HG03439 (cell line): ENCODE measurements at regions not wholly inside any gene's neighbourhood (a gene's known extent, or its start where the extent isn't known, plus 50 kb on each side); places are given as distances from the start of the nearest gene placed in this dataset.
"Not testable (repeated sequence)": the region's sequence is repeated elsewhere in the genome, so short reads cannot be mapped to it uniquely, and the experiment has no call there.

Experiments
- ATAC-seq: cut with Tn5 transposase; IDR thresholded peaks from one replicate; pipeline ENCODE4 v1.9.1; 2021; ENCODE audit warnings: mild to moderate bottlenecking, moderate library complexity; ENCODE audit not compliant: unreplicated experiment

DNA sequence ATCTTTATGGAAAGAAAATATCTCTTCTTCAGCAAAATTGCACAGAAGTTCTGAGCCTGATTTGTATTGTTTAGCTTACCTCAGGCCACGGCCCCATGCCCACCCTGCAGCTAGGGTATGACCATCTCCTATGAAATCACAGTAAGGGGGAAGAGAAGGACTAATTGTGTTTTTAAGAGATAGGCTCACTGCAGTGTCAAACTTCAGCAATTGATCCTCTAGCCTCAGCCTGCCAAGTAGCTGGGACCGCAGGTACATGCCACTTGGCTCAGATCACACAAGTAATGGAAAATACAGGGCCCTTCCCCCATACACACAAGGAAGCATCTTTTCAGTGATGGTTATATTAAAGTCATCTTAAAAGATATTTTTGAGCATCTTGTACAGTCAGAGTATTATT lies 60.0 kb downstream of the DMAC1 start:
- ATAC-seq = no peak

GRCh38 chr9:7735311-7735710 lies 64.3 kb downstream of the DMAC1 start:
- ATAC-seq = no peak

- ATAC-seq = no peak
Observed at GRCh38 chr9:7730164-7730445, 69.5 kb downstream of the DMAC1 start.

DNA sequence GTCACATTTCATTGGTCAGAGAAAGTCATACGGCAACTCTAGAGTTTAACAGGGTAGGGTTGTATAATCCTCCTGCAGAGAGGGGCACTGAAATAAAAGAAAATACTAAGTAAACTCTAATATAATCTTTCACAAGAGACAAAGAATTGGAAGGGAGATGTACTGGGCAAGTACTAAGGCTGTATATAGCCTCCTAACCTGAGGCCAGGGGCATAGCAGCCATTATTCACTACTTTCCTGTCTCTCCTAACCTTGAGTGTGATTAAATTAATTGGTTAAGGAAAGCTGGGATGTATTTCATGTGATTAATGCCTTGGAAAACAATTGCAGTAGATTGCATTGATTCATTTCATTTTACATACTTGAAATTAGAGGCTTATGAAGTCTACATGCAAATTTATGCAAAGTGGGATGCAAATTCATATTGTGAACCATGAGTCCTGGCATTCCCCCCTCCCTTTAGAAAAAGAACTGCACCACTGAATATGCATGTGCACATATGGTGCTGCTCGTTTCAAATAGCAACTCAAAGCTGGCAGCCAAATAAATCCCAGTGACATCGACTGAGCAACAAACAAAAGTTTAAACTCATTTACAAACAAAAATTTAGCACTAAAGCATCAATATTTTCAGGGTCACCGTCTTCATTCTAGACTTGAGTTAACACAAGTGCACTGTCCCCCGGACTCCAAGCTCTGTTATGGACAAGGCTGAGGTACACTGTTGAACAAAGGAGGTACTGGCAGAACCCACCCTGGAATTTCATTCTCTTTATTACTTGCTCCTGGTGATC lies 70.0 kb downstream of the DMAC1 start:
- ATAC-seq = no peak

GRCh38 chr9:7721291-7721690 lies 78.3 kb downstream of the DMAC1 start:
- ATAC-seq = no peak

- not testable (repeated sequence) for ATAC-seq
Observed at GRCh38 chr9:7713088-7713487, 86.5 kb downstream of the DMAC1 start.

DNA sequence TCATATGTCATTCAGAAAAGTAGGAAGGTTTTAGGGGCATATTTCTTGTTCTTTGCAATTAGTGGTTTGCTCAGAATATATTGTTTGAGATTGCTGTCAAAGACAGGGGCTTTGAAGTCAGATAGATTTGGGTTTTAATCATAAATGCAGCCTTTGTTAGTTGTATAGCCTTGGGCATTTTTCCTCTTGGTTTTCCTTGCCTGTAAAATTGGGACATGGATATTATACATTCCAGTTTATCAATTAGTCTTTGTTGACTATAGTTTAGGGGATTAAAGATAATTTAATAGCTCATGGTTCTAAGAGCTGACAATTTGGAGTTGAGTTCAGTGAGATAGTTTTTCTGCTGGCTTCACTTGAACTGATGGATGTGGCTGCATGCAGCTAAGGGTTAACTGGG lies 88.9 kb downstream of the DMAC1 start:
- no peak for ATAC-seq

DNA sequence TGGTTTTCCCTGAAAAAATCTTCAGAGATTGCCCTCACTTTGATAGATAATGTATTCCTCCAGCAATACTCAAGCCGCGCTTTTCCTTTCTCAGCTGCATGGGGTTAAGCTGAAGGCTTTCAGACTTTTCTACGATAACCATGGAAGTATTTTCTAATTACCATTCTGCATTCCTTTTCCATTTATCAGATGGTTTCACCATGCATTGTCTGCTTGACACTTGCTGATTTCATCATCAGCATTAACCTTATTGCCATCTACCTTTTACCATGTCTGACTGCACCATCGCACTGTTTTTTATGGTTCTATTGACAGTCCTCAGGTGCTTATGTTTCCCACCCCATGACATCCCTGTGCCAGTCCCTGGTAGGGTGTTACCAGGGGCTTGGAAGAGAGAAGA lies 91.6 kb downstream of the DMAC1 start:
- ATAC-seq = no peak

DNA sequence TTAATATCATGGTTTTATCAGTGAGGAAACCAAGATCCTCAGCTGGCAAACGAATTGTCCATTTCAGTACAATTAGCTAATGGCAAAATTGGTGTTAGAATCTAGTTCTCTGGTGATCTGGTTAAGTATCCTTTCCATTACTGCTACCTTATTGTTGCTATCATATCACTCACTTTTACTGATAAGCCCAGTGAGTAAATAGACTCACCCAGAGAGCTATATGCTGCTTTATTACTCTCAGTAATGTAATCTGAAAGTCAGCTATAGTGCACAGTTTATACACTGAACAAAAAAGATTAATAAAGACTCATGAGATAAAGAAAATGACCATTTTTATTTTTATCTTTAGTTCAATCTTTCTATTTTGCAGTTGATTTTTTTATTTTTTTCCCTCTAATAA lies 95.0 kb downstream of the DMAC1 start:
- no peak for ATAC-seq

GRCh38 chr9:7691909-7692308 lies 107.7 kb downstream of the DMAC1 start:
- no peak for ATAC-seq

- ATAC-seq = no peak
Observed at GRCh38 chr9:7690014-7690413, 109.6 kb downstream of the DMAC1 start.

DNA sequence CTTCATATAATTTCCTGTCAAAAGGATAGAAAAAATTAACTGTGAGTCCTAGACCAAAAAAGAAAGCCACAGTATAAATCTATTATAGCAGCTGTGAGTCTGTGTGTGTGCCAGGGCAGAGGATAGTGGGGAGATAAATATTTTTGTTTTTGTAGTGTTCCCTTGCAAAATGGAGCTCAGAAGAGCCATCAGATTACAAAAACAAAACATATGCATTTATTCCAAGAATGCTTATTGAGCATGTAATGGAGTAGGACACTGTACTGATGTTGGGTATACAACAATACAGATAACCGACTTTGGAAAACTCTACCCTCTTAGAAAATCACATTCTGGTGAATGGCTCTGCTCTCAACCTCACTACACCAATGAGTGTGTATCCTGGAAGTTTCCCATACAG lies 111.0 kb downstream of the DMAC1 start:
- ATAC-seq = no peak

- no peak for ATAC-seq
Observed at GRCh38 chr9:7676609-7677156, 122.9 kb downstream of the DMAC1 start.

DNA sequence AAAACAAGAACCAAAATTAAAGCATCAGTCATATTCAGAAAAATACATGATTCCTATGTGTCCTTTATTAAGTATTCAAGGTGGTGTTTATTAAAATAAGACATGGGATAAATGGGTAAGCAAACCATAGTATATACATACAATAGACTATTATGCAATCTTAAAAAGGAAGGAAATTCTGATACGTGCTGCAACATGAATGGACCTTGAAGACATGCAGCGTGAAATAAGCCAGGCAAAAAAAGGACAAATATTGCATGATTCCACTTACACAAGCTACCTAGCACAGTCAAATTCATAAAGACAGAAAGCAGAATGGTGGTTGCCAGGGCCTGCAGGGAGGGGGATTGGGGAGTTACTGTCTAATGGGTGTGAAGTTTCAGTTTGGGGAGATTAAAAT lies 127.7 kb downstream of the DMAC1 start:
- ATAC-seq = no peak

- no peak for ATAC-seq
Observed at GRCh38 chr9:7668541-7668940, 131.0 kb downstream of the DMAC1 start.

DNA sequence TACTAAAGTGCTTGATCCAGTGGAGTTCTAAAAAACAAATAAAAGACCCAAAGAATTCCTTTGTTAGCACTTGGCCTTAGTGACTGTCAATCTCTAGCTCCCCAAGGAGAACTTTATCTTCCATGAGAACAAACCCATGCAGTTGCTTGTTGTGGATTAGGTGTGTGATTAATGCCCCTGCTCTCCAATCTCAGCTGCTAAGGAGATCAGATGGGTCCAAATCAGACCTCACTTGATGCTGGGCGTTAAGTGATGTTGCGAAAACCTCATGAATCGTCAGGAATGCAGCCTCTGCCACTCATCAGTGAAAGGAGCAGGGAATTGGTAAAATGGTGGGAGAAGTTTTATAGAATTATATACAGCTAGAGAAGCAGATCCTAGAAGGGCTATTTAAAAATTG lies 133.7 kb downstream of the DMAC1 start:
- no peak for ATAC-seq

GRCh38 chr9:7659766-7660165 lies 139.8 kb downstream of the DMAC1 start:
- ATAC-seq = no peak

DNA sequence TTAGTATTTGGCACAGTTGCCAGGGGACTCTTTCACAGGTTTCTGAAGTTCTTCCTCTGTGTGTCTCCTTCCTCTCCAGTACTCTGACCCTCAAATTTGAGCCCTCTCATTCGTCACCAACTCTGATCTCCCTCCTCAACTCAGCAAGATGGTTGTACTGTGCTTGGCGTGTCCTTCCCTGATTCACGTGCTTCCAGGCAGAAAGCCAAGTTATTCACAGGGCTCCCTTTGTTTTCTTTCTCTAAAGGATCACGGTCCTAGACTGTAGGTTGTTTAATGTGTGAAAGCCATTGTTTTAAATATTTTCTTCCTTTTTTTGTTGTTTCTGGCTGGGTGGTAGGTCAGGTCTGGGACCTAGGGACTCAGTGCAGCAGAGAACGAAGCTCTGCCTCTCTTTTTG lies 142.9 kb downstream of the DMAC1 start:
- ATAC-seq = no peak

- no peak for ATAC-seq
Observed at GRCh38 chr9:7653262-7653661, 146.3 kb downstream of the DMAC1 start.

DNA sequence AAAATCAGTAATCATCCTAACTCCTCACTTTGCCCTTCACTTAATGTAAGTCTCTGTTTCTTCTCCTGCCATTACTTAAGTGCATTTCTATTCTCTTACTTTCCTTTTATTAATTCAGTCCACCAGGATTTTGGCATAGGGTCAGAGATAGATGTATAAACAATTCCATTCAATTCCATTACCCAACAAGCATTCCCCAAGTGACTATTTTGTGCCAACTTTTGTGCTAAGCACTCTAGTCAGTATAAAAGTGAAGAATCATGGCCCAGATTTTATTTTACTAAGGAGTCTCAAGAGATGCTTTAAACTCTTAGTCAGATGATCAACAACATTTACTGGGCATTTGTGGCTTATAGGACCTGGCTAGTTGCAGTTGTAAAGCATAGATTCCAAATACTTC lies 159.3 kb downstream of the DMAC1 start:
- no peak for ATAC-seq

DNA sequence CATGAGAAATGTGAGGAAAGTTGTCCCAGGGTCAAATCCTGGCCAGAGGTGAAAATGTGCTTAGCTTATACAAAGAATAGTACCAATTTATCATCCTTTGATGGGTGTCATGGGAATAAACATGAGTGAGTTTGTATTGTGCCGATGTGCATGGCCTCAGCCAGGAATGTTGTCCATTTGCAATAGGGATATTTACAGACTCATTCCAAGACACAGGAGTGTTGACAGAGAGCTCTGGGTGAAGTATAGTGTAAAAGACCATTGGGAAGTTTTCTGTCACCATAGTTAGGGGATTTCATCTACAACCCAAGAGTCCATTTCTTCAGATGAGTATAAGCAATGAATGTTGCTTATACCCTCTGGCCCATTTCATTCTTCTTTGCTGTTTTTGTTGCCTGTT lies 160.1 kb downstream of the DMAC1 start:
- ATAC-seq = no peak

GRCh38 chr9:7636838-7637467 lies 162.6 kb downstream of the DMAC1 start:
- no peak for ATAC-seq

DNA sequence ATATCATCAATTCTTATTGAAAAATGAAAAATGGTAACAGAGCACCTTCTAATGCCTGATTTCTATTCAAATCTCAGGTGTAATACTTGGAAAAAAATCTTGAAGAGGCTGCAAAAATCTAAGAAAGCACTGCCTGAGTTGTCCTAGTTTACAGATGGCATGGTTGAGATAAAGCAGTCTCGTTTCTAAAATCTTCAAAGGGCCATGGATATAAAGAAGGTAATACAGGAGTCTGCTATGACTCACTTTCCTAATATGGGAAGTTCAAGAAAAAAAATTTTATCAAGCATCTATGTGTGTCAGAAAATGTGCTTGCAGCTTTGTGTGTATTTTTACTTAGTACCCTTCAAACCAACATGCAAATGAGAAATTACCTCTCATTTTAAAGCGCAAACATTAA lies 163.3 kb downstream of the DMAC1 start:
- ATAC-seq = no peak
